ENCODE measurements at regions not wholly inside any gene's neighbourhood (a gene's known extent, or its start where the extent isn't known, plus 50 kb on each side); places are given as distances from the start of the nearest gene placed in this dataset.

DNA sequence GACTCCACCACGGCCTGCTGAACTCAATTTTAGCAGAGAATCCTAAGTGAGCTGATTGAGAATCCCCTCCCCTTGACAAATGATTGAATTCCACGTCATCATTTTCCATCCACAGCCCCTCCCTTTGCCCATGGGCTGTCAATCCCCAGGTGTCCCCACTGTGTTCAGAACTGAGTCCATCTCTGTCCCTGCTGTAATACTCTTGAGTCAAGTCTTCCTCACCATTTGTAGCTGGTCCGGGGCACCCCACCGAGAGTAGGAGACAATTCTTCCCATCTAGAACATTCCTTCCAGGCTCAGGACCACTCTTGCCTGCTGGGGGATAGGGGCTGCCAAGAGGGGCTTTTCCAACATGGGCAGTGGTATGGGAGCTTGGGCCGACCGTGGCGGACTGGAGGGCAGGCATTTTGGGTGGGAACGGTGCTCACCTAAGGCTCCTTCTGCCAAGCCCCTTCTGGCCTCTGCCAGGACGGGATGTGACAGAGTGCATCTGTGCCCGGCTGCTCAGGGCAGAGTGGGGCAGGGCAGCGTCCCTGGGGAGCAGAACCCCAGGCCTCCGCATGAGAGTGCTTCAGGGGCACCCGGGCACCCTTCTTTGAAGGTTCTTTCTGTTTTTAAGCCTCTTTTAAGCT, 218.1 kb upstream of the RTL1 start:
- Histone ChIP-seq H3K9me3 (no peaks in the 10 kb centered on the region), H3K4me3 (peak overlapping the region in 1 of 4 donors; percentile 21), H3K27me3 (no peaks in the 10 kb centered on the region), H3K36me3 (no peaks in the 10 kb centered on the region), H3K4me1 (no peaks in the 10 kb centered on the region), H3K27ac (peak overlapping the region in 3 of 4 donors; percentile 5 to 39 (median 39))
- TF ChIP-seq POLR2A (IDR thresholded peaks at IDR 0.05) = no peak
- no peak for TF ChIP-seq CTCF (IDR thresholded peaks at IDR 0.05)
- DNase-seq = peak in 2 of 3 donors; percentile 30 to 34

DNA sequence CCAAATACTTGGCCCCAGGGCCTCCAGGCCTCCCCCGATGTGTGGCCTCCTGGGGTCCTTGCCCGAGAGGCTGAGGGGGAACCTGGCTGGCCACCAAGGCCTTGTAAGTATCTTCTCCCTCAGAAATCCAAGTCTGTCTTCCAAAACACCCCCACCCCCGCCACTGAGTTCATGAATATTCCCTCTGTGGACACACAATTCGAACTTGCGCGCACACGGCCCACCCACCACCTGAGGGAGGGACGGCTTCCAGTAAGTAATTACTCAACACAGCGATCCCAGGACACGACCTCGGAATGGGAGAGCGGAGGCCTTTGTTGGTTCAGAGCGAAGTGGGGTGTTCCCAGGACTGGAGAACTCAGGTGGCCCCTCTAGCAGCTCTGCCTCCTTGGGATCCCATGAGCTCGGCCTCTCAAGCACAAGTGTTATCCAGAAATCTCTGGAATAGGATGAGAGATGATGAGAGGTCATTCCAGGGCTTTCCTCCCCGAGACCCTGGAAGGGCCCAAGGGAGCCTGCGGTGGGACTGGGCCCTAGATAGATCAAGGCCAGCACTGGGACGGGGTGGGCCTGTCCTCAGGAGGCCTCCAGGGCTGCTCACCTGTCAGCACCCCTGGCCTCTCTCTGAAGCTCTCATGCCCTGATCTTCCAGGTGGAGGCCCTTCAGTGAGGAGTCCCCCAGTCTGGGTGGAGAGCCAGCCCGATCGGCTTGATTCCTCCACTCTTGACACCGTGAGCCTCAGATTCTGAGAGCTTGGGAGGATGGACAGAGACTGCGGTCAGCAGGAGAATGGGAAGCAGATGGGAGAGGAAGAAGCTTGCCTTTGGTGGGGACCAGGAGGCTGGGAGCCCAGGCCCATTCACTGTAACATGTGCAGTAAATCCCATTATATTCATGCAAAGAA, 219.0 kb upstream of the RTL1 start:
- H3K27ac ChIP-seq = no peak overlapping the region
- H3K4me1 ChIP-seq = no peaks in the 10 kb centered on the region
- H3K27me3 ChIP-seq = no peaks in the 10 kb centered on the region
- H3K36me3 ChIP-seq = no peaks in the 10 kb centered on the region
- no peaks in the 10 kb centered on the region for H3K9me3 ChIP-seq
- peak in 2 of 3 donors; percentile 34 to 37 for DNase-seq
- H3K4me3 ChIP-seq = no peak overlapping the region
- TF ChIP-seq POLR2A (IDR thresholded peaks at IDR 0.05) (no peak), CTCF (IDR thresholded peaks at IDR 0.05) (no peak)

DNA sequence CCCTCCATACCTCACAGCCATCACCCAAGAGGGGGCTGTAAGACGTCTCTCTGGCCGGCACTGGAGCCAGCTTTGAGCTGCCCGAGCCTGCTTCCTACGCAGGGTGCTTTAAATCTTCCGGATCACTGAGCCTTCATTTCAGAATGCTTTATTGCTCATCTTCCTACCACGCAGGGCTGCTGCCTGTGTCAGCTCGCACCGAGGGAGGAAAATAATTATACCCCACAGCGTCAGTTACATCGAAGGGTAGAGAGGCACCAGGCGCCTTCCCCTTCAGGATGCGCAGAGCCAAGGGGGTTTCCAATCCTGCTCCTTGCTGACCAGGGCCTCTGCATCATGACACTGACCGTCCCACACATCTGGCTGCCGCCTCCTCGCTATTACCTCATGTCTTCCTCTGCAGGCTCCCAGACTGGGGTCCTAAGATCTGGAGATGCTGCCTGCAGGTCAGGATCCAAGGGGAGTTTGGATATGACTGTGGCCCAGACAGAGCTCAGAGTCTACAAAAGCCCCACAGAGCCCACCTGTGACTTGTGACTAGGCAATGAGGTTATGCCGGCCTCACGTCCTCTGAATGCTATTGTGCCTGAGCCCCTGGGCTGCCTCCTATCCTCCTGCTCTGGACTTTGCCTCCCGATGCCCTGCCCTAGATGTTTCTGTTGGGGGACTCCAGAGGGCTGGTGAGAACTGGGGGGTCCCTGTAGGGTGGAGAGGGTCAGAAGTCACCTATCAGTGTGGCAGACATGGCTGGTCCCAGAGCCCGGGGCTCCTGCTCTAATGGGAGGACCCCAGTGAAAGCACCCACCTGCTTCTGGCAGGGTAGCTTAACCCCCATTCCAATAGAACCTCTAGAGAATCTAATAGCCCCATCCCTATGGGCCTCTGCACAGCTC, 220.3 kb upstream of the RTL1 start:
- Histone ChIP-seq H3K27ac (no peak overlapping the region), H3K4me3 (no peak overlapping the region), H3K36me3 (no peaks in the 10 kb centered on the region), H3K27me3 (no peaks in the 10 kb centered on the region), H3K9me3 (no peaks in the 10 kb centered on the region), H3K4me1 (no peaks in the 10 kb centered on the region)
- TF ChIP-seq CTCF (IDR thresholded peaks at IDR 0.05) (no peak), POLR2A (IDR thresholded peaks at IDR 0.05) (no peak)
- peak in 2 of 3 donors; percentile 29 to 33 for DNase-seq

- DNase-seq = peak in 1 of 3 donors; percentile 26
- H3K9me3 ChIP-seq = no peaks in the 10 kb centered on the region
- no peak overlapping the region for H3K27ac ChIP-seq
- no peaks in the 10 kb centered on the region for H3K36me3 ChIP-seq
- H3K4me3 ChIP-seq = no peak overlapping the region
- no peak for TF ChIP-seq CTCF (IDR thresholded peaks at IDR 0.05)
- TF ChIP-seq POLR2A (IDR thresholded peaks at IDR 0.05) = no peak
- H3K4me1 ChIP-seq = no peaks in the 10 kb centered on the region
- no peaks in the 10 kb centered on the region for H3K27me3 ChIP-seq
Observed at GRCh38 chr14:101124815-101125214, 221.3 kb upstream of the RTL1 start.

GRCh38 chr14:101125313-101125712, 221.8 kb upstream of the RTL1 start:
- H3K4me1 ChIP-seq = no peaks in the 10 kb centered on the region
- no peaks in the 10 kb centered on the region for H3K27me3 ChIP-seq
- DNase-seq = peak in 2 of 3 donors; percentile 7 to 8
- no peaks in the 10 kb centered on the region for H3K36me3 ChIP-seq
- H3K27ac ChIP-seq = no peak overlapping the region
- no peak for TF ChIP-seq POLR2A (IDR thresholded peaks at IDR 0.05)
- no peak for TF ChIP-seq CTCF (IDR thresholded peaks at IDR 0.05)
- no peaks in the 10 kb centered on the region for H3K9me3 ChIP-seq
- no peak overlapping the region for H3K4me3 ChIP-seq
